HepG2 (cell line): ENCODE measurements at regions not wholly inside any gene's neighbourhood (a gene's known extent, or its start where the extent isn't known, plus 50 kb on each side); places are given as distances from the start of the nearest gene placed in this dataset.
A peak's percentile ranks its signal among the peaks of the same experiment; 100 is the strongest.

ENCODE experiments used
- ATAC-seq: fragments of 200-7000 bp; cut with Tn5 transposase; 3 replicates; pipeline ENCODE4 v1.9.1; 2020; ENCODE audit warnings: mild to moderate bottlenecking, moderate library complexity
- BruUV-seq: library from RNA; stranded (reverse); fragments of 400-500 nt; replicated peaks from 2 replicates; lab custom pipeline; 2021; lab: Mats Ljungman, UMichigan
- CTCF ChIA-PET: fragments of 300-600 bp; formaldehyde crosslinking; extraction: SDS; loops from one replicate; lab custom pipeline; 2021; ENCODE audit warnings: low total read pairs, inconsistent platforms, low intra/inter-chr PET ratio; lab: Yijun Ruan, JAX
- POLR2A ChIA-PET: fragments of 350-600 bp; sonication (Branson Sonifier 250); formaldehyde crosslinking; loops from one replicate; lab custom pipeline; 2020; ENCODE audit warnings: antibody characterized with exemption, inconsistent platforms; lab: Yijun Ruan, JAX
- DNase-seq: peaks from one replicate; pipeline ENCODE4 v3.0.0-alpha.2; 2015; ENCODE audit warnings: low spot score
- FAIRE-seq: peaks from 3 replicates; lab custom pipeline; 2011; peaks lifted over from hg19 to GRCh38; lab: Jason Lieb, UNC
- H2AFZ ChIP-seq: one replicate; pipeline ENCODE4 v1.6.1; 2011; ENCODE audit warnings: low read length, inconsistent platforms
- H3K27ac ChIP-seq: fragments of 300-600 bp; 3 replicates; pipeline ENCODE4 v1.8.0; 2011; ENCODE audit warnings: mixed run types, mild to moderate bottlenecking, mixed read lengths, low read length, inconsistent platforms; ENCODE audit not compliant: insufficient read depth; ENCODE audit errors: extremely low read length
- H3K27me3 ChIP-seq, 2 experiments: fragments of 200-600 bp in 1 of 2; 2 replicates in 1 of 2; 3 replicates in 1 of 2; pipeline versions ENCODE4 v1.6.0 to v1.8.0; 2011; ENCODE audit warnings: low read length in 2 of 2, mild to moderate bottlenecking in 2 of 2, moderate library complexity in 2 of 2, inconsistent platforms in 1 of 2; ENCODE audit not compliant: insufficient read depth in 2 of 2, control insufficient read depth in 1 of 2
- H3K36me3 ChIP-seq, 2 experiments: fragments of 200-600 bp in 1 of 2; replicated peaks in 1 of 2; 2 replicates in 1 of 2; 3 replicates in 1 of 2; pipeline versions ENCODE4 v1.5.1 to v1.8.0; 2011; ENCODE audit warnings: low read length in 2 of 2, inconsistent platforms in 1 of 2; ENCODE audit not compliant: insufficient read depth in 2 of 2, control insufficient read depth in 1 of 2
- H3K4me1 ChIP-seq: 2 replicates; pipeline ENCODE4 v1.5.1; 2012; ENCODE audit warnings: low read length, inconsistent platforms; ENCODE audit not compliant: insufficient read depth
- H3K4me2 ChIP-seq: 2 replicates; pipeline ENCODE4 v1.6.0; 2011; ENCODE audit warnings: low read depth, low read length, inconsistent platforms
- H3K4me3 ChIP-seq, 3 experiments: fragments of 200-600 bp in 1 of 3; sonication (generic), shearing (Covaris generic) in 1 of 3; replicated peaks in 1 of 3; 2 replicates each; pipeline ENCODE4 v1.5.1; 2011 to 2016; ENCODE audit warnings: low read length in 3 of 3, inconsistent platforms in 2 of 3, low read depth in 2 of 3, mild to moderate bottlenecking in 2 of 3, control low read depth in 1 of 3, mixed read lengths in 1 of 3; ENCODE audit not compliant: insufficient read depth in 1 of 3
- H3K79me2 ChIP-seq: one replicate; pipeline ENCODE4 v1.6.1; 2011; ENCODE audit warnings: low read length, inconsistent platforms; ENCODE audit not compliant: insufficient read depth
- H3K9ac ChIP-seq: 2 replicates; pipeline ENCODE4 v1.6.0; 2011; ENCODE audit warnings: mild to moderate bottlenecking, low read depth, low read length, inconsistent platforms; ENCODE audit not compliant: insufficient read depth
- H3K9me3 ChIP-seq: 2 replicates; pipeline ENCODE4 v1.5.1; 2012; ENCODE audit warnings: mild to moderate bottlenecking, low read length
- H4K20me1 ChIP-seq: 2 replicates; pipeline ENCODE4 v1.6.0; 2011; ENCODE audit warnings: inconsistent platforms, mild to moderate bottlenecking, low read length, moderate library complexity; ENCODE audit not compliant: insufficient read depth
- CEBPB ChIP-seq: IDR thresholded peaks from 2 replicates; pipeline ENCODE4 v1.6.1; 2011; ENCODE audit warnings: low read depth, low read length, improper control_type of control experiment, borderline replicate concordance
- SNAI1 ChIP-seq: sonication (generic); formaldehyde crosslinking; IDR thresholded peaks from 2 replicates; pipeline ENCODE4 v1.5.0; 2020; ENCODE audit warnings: mild to moderate bottlenecking, missing genetic modification reagents, borderline replicate concordance
- ZNF343 ChIP-seq: sonication (generic); formaldehyde crosslinking; IDR thresholded peaks from 2 replicates; pipeline ENCODE4 v1.4.0; 2020; ENCODE audit warnings: mild to moderate bottlenecking, missing genetic modification reagents
- ZNF549 ChIP-seq: sonication (generic); formaldehyde crosslinking; IDR thresholded peaks from 2 replicates; pipeline ENCODE4 v1.5.0; 2020; ENCODE audit warnings: missing genetic modification reagents
- WGBS: methylation state at CpG from one replicate; pipeline ENCODE4 v1.1.6; 2017; ENCODE audit warnings: low lambda C conversion rate; 5-methylcytosine and 5-hydroxymethylcytosine counted together
- in situ Hi-C: cut with HindIII; loops from 2 replicates; pipeline ENCODE4 v1.10.0; 2017; ENCODE audit warnings: low pct_unique_long_range_greater_than_20kb; ENCODE audit not compliant: extremely low pct_ligation_motif_present
- intact Hi-C: fragments of 100-400 bp; cut with micrococcal nuclease; formaldehyde crosslinking; loops from one replicate; pipeline ENCODE4 v1.10.0; 2022; ENCODE audit not compliant: unreplicated experiment

- WGBS: under 1% methylated on average over 2 of the region's 2 CpGs
- Histone ChIP-seq H3K27ac (no peak overlapping the region), H3K79me2 (no peaks in the 10 kb centered on the region), H3K4me1 (no peaks in the 10 kb centered on the region), H3K27me3 (no peaks in the 10 kb centered on the region), H3K9ac (no peak overlapping the region), H2AFZ (no peak overlapping the region), H3K9me3 (peaks cover 88% of the 10 kb centered on the region), H3K36me3 (no peaks in the 10 kb centered on the region), H3K4me3 (no peak overlapping the region), H4K20me1 (no peaks in the 10 kb centered on the region), H3K4me2 (no peak overlapping the region)
- BruUV-seq: no TSS peak
- TF ChIP-seq SNAI1 (CRISPR knock-in tag): no peak
- peak; percentile 80; the same call in 1 of the 2 replicates for TF ChIP-seq CEBPB
- TF ChIP-seq ZNF343 (CRISPR knock-in tag): no peak
- CTCF ChIA-PET: no interaction called here
- ATAC-seq (no peak), DNase-seq (no peak), FAIRE-seq (no peak)
- in situ Hi-C loops (no loop called here), intact Hi-C loops (no loop called here)
- POLR2A ChIA-PET: no interaction called here
Measured at GRCh38 chr14:30153717-30154116, 226.1 kb upstream of the PRKD1 start.

- H3K9me3 ChIP-seq: peaks cover 85% of the 10 kb centered on the region
- no peak overlapping the region for H3K4me3 ChIP-seq
- no peak for TF ChIP-seq ZNF549 (CRISPR knock-in tag)
- H3K4me1 ChIP-seq: no peaks in the 10 kb centered on the region
- ATAC-seq (no peak), FAIRE-seq (no peak), DNase-seq (no peak)
- no peaks in the 10 kb centered on the region for H4K20me1 ChIP-seq
- CTCF ChIA-PET: no interaction called here
- intact Hi-C loops (no loop called here), in situ Hi-C loops (no loop called here)
- BruUV-seq: no TSS peak
- no peak overlapping the region for H3K9ac ChIP-seq
- H3K36me3 ChIP-seq: no peaks in the 10 kb centered on the region
- H3K79me2 ChIP-seq: no peaks in the 10 kb centered on the region
- no peak overlapping the region for H2AFZ ChIP-seq
- H3K27me3 ChIP-seq: no peaks in the 10 kb centered on the region
- H3K4me2 ChIP-seq: no peak overlapping the region
- 32% methylated on average over 9 of the region's 9 CpGs for WGBS
- POLR2A ChIA-PET: no interaction called here
- H3K27ac ChIP-seq: no peak overlapping the region
Measured at GRCh38 chr14:30156571-30156970, 228.9 kb upstream of the PRKD1 start.
